Adrenal gland (tissue), 9 donors: ENCODE measurements at regions not wholly inside any gene's neighbourhood (a gene's known extent, or its start where the extent isn't known, plus 50 kb on each side); places are given as distances from the start of the nearest gene placed in this dataset.
"Not testable (repeated sequence)": the region's sequence is repeated elsewhere in the genome, so short reads cannot be mapped to it uniquely, and the experiment has no call there.

Source experiments
- DNase-seq, 7 donors: peaks; one replicate each; pipeline ENCODE4 v3.0.0-alpha.2; 2019 to 2020
- H3K27ac ChIP-seq, 5 donors: fragments of 200-600 bp; sonication (generic) in 4 of 5; 1 replicate in 3 of 5; 2 replicates in 2 of 5; pipeline versions ENCODE4 v1.5.1 to v1.8.0; 2016 to 2020; ENCODE audit warnings: mild to moderate bottlenecking in 1 of 5
- H3K27me3 ChIP-seq: fragments of 200-600 bp; 2 replicates; pipeline ENCODE4 v1.8.0; 2021
- H3K36me3 ChIP-seq, 2 donors: fragments of 200-600 bp; replicated peaks in 1 of 2; 1 replicate in 1 of 2; 2 replicates in 1 of 2; pipeline versions ENCODE4 v1.5.1 to v1.8.0; 2018 to 2022
- H3K4me1 ChIP-seq, 2 donors: fragments of 200-600 bp; replicated peaks in 1 of 2; 1 replicate in 1 of 2; 2 replicates in 1 of 2; pipeline versions ENCODE4 v1.5.1 to v1.8.0; 2018 to 2021
- H3K4me3 ChIP-seq, 4 donors: fragments of 200-600 bp; sonication (generic) in 3 of 4; one replicate each; pipeline ENCODE4 v1.5.1; 2016 to 2018
- H3K9me3 ChIP-seq, 3 donors: fragments of 200-600 bp; sonication (generic) in 1 of 3; replicated peaks in 1 of 3; 1 replicate in 2 of 3; 2 replicates in 1 of 3; pipeline versions ENCODE4 v1.5.1 to v1.8.0; 2016 to 2021
- POLR2A ChIP-seq, 2 donors: fragments of 450-650 bp; IDR thresholded peaks; one replicate each; pipeline ENCODE4 v1.6.1; 2017; ENCODE audit warnings: antibody characterized with exemption in 2 of 2, mild to moderate bottlenecking in 2 of 2, moderate library complexity in 1 of 2
- WGBS, 4 donors: extraction: QIAGEN DNeasy Blood & Tissue Kit in 2 of 4; methylation state at CpG; one replicate each; pipeline versions ENCODE4 v1.1.5 to v1.1.7; 2013 to 2017; 5-methylcytosine and 5-hydroxymethylcytosine counted together
- intact Hi-C, 2 donors: fragments of 100-400 bp; cut with DNase I; formaldehyde crosslinking; loops; one replicate each; pipeline versions ENCODE4 v1.14.1 to v1.15.0; 2022 to 2023
- TF ChIP-seq, protein P1 (sequence below), 6 experiments: fragments of 450-650 bp in 4 of 6; fragments of 200-600 bp in 2 of 6; sonication (generic) in 1 of 6; IDR thresholded peaks; 1 replicate in 5 of 6; 2 replicates in 1 of 6; pipeline versions ENCODE4 v1.5.1 to v1.8.0; 2016 to 2021; ENCODE audit warnings: antibody characterized with exemption in 6 of 6, mild to moderate bottlenecking in 2 of 6, moderate library complexity in 1 of 6
- donor health status: healthy with polysubstance abuse.
- donor health status: Bipolar disorder and iron deficiency.
- donor health status: DM: yes; HTN: yes; CAD: no.
- donor health status: DM: no; HTN: no; CAD: no.
- donor health status: DM: no; HTN: no; CAD: no.

DNA sequence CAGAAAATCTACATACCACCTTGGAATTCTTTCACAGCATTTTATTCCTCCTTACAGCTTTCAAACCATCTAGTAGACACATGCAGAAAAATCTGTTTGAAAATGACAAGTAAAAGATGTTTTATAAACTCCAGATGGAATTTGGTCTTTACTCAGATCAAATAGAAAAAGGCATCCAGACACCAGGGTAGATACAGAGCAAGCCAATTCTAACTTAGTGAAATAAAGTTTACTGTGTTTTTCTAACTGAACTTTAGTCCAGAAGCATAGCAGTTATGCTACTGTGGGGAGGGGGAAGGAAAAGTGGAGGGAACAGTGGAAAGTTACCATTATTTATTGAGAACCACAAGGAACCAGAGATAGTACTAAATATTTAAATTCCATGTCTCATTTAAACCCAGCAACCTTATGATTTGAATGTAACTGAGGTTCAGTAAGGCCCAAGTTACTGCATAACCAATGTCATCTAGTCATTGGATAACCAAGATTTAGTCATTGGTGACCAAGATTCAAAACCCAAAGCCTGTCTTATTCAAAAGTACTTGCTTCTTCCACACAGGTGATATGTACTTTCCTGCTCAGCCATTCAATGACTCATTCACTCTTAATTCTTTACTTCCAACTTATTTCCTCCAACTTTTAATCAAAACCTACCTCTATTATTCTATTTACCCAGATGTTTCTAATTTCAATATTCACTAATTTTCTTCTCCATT is 57.7 kb downstream of the RAD51AP2 start:
- Histone ChIP-seq H3K4me1 (no peaks in the 10 kb centered on the region), H3K9me3 (no peaks in the 10 kb centered on the region), H3K27me3 (no peaks in the 10 kb centered on the region), H3K27ac (no peak overlapping the region), H3K4me3 (no peak overlapping the region), H3K36me3 (no peaks in the 10 kb centered on the region)
- intact Hi-C loops = no loop called here
- no peak for DNase-seq
- TF ChIP-seq, protein P1, sequence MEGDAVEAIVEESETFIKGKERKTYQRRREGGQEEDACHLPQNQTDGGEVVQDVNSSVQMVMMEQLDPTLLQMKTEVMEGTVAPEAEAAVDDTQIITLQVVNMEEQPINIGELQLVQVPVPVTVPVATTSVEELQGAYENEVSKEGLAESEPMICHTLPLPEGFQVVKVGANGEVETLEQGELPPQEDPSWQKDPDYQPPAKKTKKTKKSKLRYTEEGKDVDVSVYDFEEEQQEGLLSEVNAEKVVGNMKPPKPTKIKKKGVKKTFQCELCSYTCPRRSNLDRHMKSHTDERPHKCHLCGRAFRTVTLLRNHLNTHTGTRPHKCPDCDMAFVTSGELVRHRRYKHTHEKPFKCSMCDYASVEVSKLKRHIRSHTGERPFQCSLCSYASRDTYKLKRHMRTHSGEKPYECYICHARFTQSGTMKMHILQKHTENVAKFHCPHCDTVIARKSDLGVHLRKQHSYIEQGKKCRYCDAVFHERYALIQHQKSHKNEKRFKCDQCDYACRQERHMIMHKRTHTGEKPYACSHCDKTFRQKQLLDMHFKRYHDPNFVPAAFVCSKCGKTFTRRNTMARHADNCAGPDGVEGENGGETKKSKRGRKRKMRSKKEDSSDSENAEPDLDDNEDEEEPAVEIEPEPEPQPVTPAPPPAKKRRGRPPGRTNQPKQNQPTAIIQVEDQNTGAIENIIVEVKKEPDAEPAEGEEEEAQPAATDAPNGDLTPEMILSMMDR (IDR thresholded peaks at IDR 0.05) = no peak
- no peak for TF ChIP-seq POLR2A (IDR thresholded peaks at IDR 0.05)

DNA sequence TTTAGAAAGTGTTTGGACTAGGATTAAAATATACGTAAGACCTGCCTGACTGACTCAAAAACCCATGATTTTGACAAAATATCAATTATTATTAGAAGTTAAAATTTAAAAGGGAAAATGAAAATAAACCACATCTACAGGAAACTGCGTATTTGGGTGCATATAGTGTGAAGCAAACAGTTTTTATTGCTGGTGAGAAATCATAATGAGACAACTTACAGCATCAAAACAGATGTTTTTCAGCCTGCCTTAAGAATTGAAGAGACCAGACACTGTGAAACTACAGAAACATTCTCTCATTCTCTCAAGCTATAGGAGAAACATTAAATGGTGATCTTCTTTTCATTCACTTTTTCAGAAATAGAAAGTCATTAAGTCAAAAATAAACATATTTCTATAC is 62.9 kb downstream of the RAD51AP2 start:
- no peak for DNase-seq
- no peak for TF ChIP-seq POLR2A (IDR thresholded peaks at IDR 0.05)
- TF ChIP-seq, protein P1 (IDR thresholded peaks at IDR 0.05) = no peak
- H3K4me1 ChIP-seq = no peaks in the 10 kb centered on the region
- H3K36me3 ChIP-seq = no peaks in the 10 kb centered on the region
- H3K4me3 ChIP-seq = no peak overlapping the region
- intact Hi-C loops = no loop called here
- no peaks in the 10 kb centered on the region for H3K27me3 ChIP-seq
- H3K27ac ChIP-seq = no peak overlapping the region
- WGBS, 4 donors = 60 to 89% (median 75%) methylated on average over 2 of the region's 2 CpGs
- H3K9me3 ChIP-seq = no peaks in the 10 kb centered on the region

DNA sequence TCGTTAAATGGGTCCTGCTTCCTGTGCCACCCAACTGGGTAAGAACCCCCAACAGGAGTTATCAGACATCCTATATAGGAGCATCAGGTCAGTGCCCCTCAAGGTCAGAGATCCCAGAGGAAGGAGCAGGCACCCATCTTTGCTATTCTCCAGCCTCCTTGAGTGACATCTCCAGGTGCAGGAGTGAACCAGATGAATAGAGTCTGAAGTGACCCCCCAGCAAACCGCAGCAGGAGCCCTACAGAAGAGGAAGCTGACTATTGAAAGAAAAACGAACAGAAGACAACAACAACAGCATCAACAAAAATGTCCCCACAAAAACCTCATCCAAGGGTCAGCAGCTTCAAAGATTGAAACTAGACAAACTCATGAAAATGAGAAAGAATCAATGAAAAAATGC is 72.0 kb downstream of the RAD51AP2 start:
- H3K27ac ChIP-seq, H3K4me1 ChIP-seq, DNase-seq, H3K9me3 ChIP-seq, H3K4me3 ChIP-seq, H3K27me3 ChIP-seq, intact Hi-C loops, H3K36me3 ChIP-seq: not testable (repeated sequence)
- 69 to 79% (median 74%) methylated on average over 2 to 3 of the region's 3 CpGs for WGBS, 4 donors

DNA sequence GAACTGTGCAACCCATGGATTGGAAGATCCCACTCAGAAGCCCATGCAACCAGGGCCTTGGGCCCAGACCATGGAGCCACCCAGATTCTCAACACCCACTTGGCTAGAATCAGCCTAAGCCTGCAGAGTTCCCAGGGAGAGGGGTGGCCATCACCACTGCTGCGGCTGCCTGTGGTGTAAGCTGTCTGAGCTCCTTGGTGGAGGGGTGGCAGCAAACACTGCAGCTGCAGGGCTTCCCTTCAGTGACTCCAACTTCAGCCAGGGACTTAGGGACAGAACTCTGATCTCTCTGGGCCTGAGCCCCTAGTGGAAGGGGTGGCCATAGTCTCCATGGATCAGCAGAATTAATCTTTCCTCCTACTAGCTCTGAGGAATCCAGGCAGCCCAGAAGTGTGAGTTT is 72.5 kb downstream of the RAD51AP2 start:
- H3K4me1 ChIP-seq = no peaks in the 10 kb centered on the region
- intact Hi-C loops = no loop called here
- no peaks in the 10 kb centered on the region for H3K9me3 ChIP-seq
- no peak for DNase-seq
- H3K27me3 ChIP-seq = no peaks in the 10 kb centered on the region
- no peak overlapping the region for H3K4me3 ChIP-seq
- no peak for TF ChIP-seq POLR2A (IDR thresholded peaks at IDR 0.05)
- TF ChIP-seq, protein P1 (IDR thresholded peaks at IDR 0.05) = no peak
- no peak overlapping the region for H3K27ac ChIP-seq
- H3K36me3 ChIP-seq = no peaks in the 10 kb centered on the region
- 97 to 100% (median 100%) methylated on average over 1 of the region's 1 CpG for WGBS, 4 donors

DNA sequence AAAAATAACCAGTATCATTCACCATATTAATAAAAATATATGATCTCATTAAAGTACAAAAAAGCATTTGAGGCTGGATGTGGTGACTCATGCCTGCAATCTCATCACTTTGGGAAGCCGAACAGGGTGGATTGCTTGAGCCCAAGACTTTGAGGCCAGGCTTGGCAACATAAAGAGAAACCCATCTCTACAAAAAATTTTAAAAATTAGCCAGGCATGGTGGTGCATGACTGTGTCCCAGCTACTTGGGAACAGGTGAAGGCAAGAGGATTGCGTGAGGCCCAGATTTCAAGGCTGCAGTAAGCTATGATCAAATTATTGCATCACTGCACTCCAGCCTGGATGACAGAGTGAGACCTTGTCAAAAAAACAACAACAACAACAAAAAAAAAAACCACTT is 75.9 kb downstream of the RAD51AP2 start:
- Histone ChIP-seq H3K36me3 (no peaks in the 10 kb centered on the region), H3K27me3 (no peaks in the 10 kb centered on the region), H3K4me3 (no peak overlapping the region), H3K4me1 (no peaks in the 10 kb centered on the region), H3K27ac (no peak overlapping the region), H3K9me3 (no peaks in the 10 kb centered on the region)
- intact Hi-C loops = no loop called here
- 45 to 63% (median 57%) methylated on average over 2 of the region's 2 CpGs for WGBS, 4 donors
- TF ChIP-seq POLR2A (IDR thresholded peaks at IDR 0.05) = no peak
- TF ChIP-seq, protein P1 (IDR thresholded peaks at IDR 0.05) = no peak
- DNase-seq = no peak
